HG02970 (cell line): ENCODE measurements at regions not wholly inside any gene's neighbourhood (a gene's known extent, or its start where the extent isn't known, plus 50 kb on each side); places are given as distances from the start of the nearest gene placed in this dataset.
"Not testable (repeated sequence)": the region's sequence is repeated elsewhere in the genome, so short reads cannot be mapped to it uniquely, and the experiment has no call there.

Source experiments
- ATAC-seq: cut with Tn5 transposase; IDR thresholded peaks from one replicate; pipeline ENCODE4 v1.9.1; 2021; ENCODE audit warnings: mild to moderate bottlenecking, moderate library complexity, moderate number of reproducible peaks; ENCODE audit not compliant: unreplicated experiment, low FRiP score

GRCh38 chr9:110007477-110008270, 200.3 kb downstream of the C9orf152 start:
- ATAC-seq: no peak

GRCh38 chr9:110008663-110009062, 199.3 kb downstream of the C9orf152 start:
- ATAC-seq: no peak

- ATAC-seq: no peak
These were observed 196.2 kb downstream of the C9orf152 start for GRCh38 chr9:110011628-110012320.

- no peak for ATAC-seq
These were observed 194.9 kb downstream of the C9orf152 start for GRCh38 chr9:110013064-110013463.

- no peak for ATAC-seq
These were observed 192.2 kb downstream of the C9orf152 start for GRCh38 chr9:110015759-110016158.

- ATAC-seq: no peak
These were observed 191.6 kb downstream of the C9orf152 start for GRCh38 chr9:110016340-110016739.

- not testable (repeated sequence) for ATAC-seq
These were observed 187.7 kb downstream of the C9orf152 start for GRCh38 chr9:110020216-110020615.

- ATAC-seq: no peak
These were observed 186.1 kb downstream of the C9orf152 start for GRCh38 chr9:110021891-110022290.

- not testable (repeated sequence) for ATAC-seq
These were observed 184.7 kb downstream of the C9orf152 start for GRCh38 chr9:110023221-110023620.

- ATAC-seq: no peak
These were observed 182.3 kb downstream of the C9orf152 start for GRCh38 chr9:110025551-110026170.

- no peak for ATAC-seq
These were observed 180.3 kb downstream of the C9orf152 start for GRCh38 chr9:110027671-110028081.

- no peak for ATAC-seq
These were observed 179.7 kb downstream of the C9orf152 start for GRCh38 chr9:110028271-110028670.

- ATAC-seq: no peak
These were observed 179.3 kb downstream of the C9orf152 start for GRCh38 chr9:110028676-110029075.

GRCh38 chr9:110029429-110029955, 178.5 kb downstream of the C9orf152 start:
- no peak for ATAC-seq

- no peak for ATAC-seq
These were observed 177.9 kb downstream of the C9orf152 start for GRCh38 chr9:110029956-110030480.

GRCh38 chr9:110030632-110031031, 177.3 kb downstream of the C9orf152 start:
- no peak for ATAC-seq

GRCh38 chr9:110031511-110032173, 176.3 kb downstream of the C9orf152 start:
- ATAC-seq: no peak

GRCh38 chr9:110032532-110032931, 175.4 kb downstream of the C9orf152 start:
- not testable (repeated sequence) for ATAC-seq

- ATAC-seq: no peak
These were observed 174.1 kb downstream of the C9orf152 start for GRCh38 chr9:110033869-110034268.

GRCh38 chr9:110036286-110036685, 171.7 kb downstream of the C9orf152 start:
- ATAC-seq: no peak
